ENCODE measurements at regions not wholly inside any gene's neighbourhood (a gene's known extent, or its start where the extent isn't known, plus 50 kb on each side); places are given as distances from the start of the nearest gene placed in this dataset.
"Not testable (repeated sequence)": the region's sequence is repeated elsewhere in the genome, so short reads cannot be mapped to it uniquely, and the experiment has no call there.

- TF ChIP-seq CTCF (IDR thresholded peaks at IDR 0.05; ENCODE audit: low read depth, low read length, missing control alignments): no peak
- DNase-seq (ENCODE audit: extremely low read depth, low read depth): no peak
- H3K4me3 ChIP-seq (replicated peaks; ENCODE audit: low read depth, low read length): no peak overlapping the region
These were observed 72.7 kb upstream of the IL33 start for GRCh38 chr9:6142799-6143454.

GRCh38 chr9:6135780-6136179 lies 79.8 kb upstream of the IL33 start:
- DNase-seq (ENCODE audit: extremely low read depth, low read depth); H3K4me3 ChIP-seq (replicated peaks; ENCODE audit: low read depth, low read length): not testable (repeated sequence)

- H3K4me3 ChIP-seq (replicated peaks; ENCODE audit: low read depth, low read length): no peak overlapping the region
- TF ChIP-seq CTCF (IDR thresholded peaks at IDR 0.05; ENCODE audit: low read depth, low read length, missing control alignments): no peak
- DNase-seq (ENCODE audit: extremely low read depth, low read depth): no peak
These were observed 80.9 kb upstream of the IL33 start for GRCh38 chr9:6134661-6135180.

GRCh38 chr9:6133346-6134063 lies 82.1 kb upstream of the IL33 start:
- no peak for TF ChIP-seq CTCF (IDR thresholded peaks at IDR 0.05; ENCODE audit: low read depth, low read length, missing control alignments)
- no peak for DNase-seq (ENCODE audit: extremely low read depth, low read depth)
- no peak overlapping the region for H3K4me3 ChIP-seq (replicated peaks; ENCODE audit: low read depth, low read length)

GRCh38 chr9:6132650-6133049 lies 83.0 kb upstream of the IL33 start:
- H3K4me3 ChIP-seq (replicated peaks; ENCODE audit: low read depth, low read length): no peak overlapping the region
- no peak for TF ChIP-seq CTCF (IDR thresholded peaks at IDR 0.05; ENCODE audit: low read depth, low read length, missing control alignments)
- no peak for DNase-seq (ENCODE audit: extremely low read depth, low read depth)

GRCh38 chr9:6128030-6128429 lies 87.6 kb upstream of the IL33 start:
- TF ChIP-seq CTCF (IDR thresholded peaks at IDR 0.05; ENCODE audit: low read depth, low read length, missing control alignments): no peak
- no peak overlapping the region for H3K4me3 ChIP-seq (replicated peaks; ENCODE audit: low read depth, low read length)
- no peak for DNase-seq (ENCODE audit: extremely low read depth, low read depth)

- H3K4me3 ChIP-seq (replicated peaks; ENCODE audit: low read depth, low read length): no peak overlapping the region
- no peak for TF ChIP-seq CTCF (IDR thresholded peaks at IDR 0.05; ENCODE audit: low read depth, low read length, missing control alignments)
- DNase-seq (ENCODE audit: extremely low read depth, low read depth): no peak
These were observed 89.2 kb upstream of the IL33 start for GRCh38 chr9:6126377-6126776.

Measured in HFF-Myc (cell line).